Adrenal gland (tissue), 5 donors: ENCODE measurements at regions not wholly inside any gene's neighbourhood (a gene's known extent, or its start where the extent isn't known, plus 50 kb on each side); places are given as distances from the start of the nearest gene placed in this dataset.

Experiments
- POLR2A ChIP-seq, 2 donors: fragments of 450-650 bp; IDR thresholded peaks; one replicate each; pipeline ENCODE4 v1.6.1; 2017; ENCODE audit warnings: antibody characterized with exemption in 2 of 2, mild to moderate bottlenecking in 2 of 2, moderate library complexity in 1 of 2
- TF ChIP-seq, protein P1 (sequence below), 6 experiments: fragments of 450-650 bp in 4 of 6; fragments of 200-600 bp in 2 of 6; sonication (generic) in 1 of 6; IDR thresholded peaks; 1 replicate in 5 of 6; 2 replicates in 1 of 6; pipeline versions ENCODE4 v1.5.1 to v1.8.0; 2016 to 2021; ENCODE audit warnings: antibody characterized with exemption in 6 of 6, mild to moderate bottlenecking in 2 of 6, moderate library complexity in 1 of 6
- donor health status: DM: no; HTN: no; CAD: no.

GRCh38 chr2:82796132-82796531, 1662.9 kb downstream of the SUCLG1 start:
- TF ChIP-seq, protein P1, sequence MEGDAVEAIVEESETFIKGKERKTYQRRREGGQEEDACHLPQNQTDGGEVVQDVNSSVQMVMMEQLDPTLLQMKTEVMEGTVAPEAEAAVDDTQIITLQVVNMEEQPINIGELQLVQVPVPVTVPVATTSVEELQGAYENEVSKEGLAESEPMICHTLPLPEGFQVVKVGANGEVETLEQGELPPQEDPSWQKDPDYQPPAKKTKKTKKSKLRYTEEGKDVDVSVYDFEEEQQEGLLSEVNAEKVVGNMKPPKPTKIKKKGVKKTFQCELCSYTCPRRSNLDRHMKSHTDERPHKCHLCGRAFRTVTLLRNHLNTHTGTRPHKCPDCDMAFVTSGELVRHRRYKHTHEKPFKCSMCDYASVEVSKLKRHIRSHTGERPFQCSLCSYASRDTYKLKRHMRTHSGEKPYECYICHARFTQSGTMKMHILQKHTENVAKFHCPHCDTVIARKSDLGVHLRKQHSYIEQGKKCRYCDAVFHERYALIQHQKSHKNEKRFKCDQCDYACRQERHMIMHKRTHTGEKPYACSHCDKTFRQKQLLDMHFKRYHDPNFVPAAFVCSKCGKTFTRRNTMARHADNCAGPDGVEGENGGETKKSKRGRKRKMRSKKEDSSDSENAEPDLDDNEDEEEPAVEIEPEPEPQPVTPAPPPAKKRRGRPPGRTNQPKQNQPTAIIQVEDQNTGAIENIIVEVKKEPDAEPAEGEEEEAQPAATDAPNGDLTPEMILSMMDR (IDR thresholded peaks at IDR 0.05) = no peak
- TF ChIP-seq POLR2A (IDR thresholded peaks at IDR 0.05) = no peak
